Suppressor macrophage (primary cell): ENCODE measurements at regions not wholly inside any gene's neighbourhood (a gene's known extent, or its start where the extent isn't known, plus 50 kb on each side); places are given as distances from the start of the nearest gene placed in this dataset.
"Not testable (repeated sequence)": the region's sequence is repeated elsewhere in the genome, so short reads cannot be mapped to it uniquely, and the experiment has no call there.

ENCODE experiments used
- DNase-seq, 4 experiments: peaks; one replicate each; pipeline ENCODE4 v3.0.0-alpha.2; 2020 to 2022

- DNase-seq = no peak
Observed at GRCh38 chr2:114261366-114261765, 181.1 kb upstream of the DPP10 start.

GRCh38 chr2:114265261-114265660 lies 177.2 kb upstream of the DPP10 start:
- no peak for DNase-seq

GRCh38 chr2:114274957-114275356 lies 167.5 kb upstream of the DPP10 start:
- DNase-seq = no peak

- no peak for DNase-seq
Observed at GRCh38 chr2:114281188-114281587, 161.3 kb upstream of the DPP10 start.

GRCh38 chr2:114283774-114284173 lies 158.7 kb upstream of the DPP10 start:
- DNase-seq = no peak

GRCh38 chr2:114286438-114286837 lies 156.0 kb upstream of the DPP10 start:
- no peak for DNase-seq

- DNase-seq = no peak
Observed at GRCh38 chr2:114293355-114293754, 149.1 kb upstream of the DPP10 start.

- DNase-seq = no peak
Observed at GRCh38 chr2:114294741-114295140, 147.7 kb upstream of the DPP10 start.

GRCh38 chr2:114300351-114300750 lies 142.1 kb upstream of the DPP10 start:
- not testable (repeated sequence) for DNase-seq

GRCh38 chr2:114316532-114317300 lies 125.7 kb upstream of the DPP10 start:
- no peak for DNase-seq

- no peak for DNase-seq
Observed at GRCh38 chr2:114330594-114330993, 111.8 kb upstream of the DPP10 start.

- no peak for DNase-seq
Observed at GRCh38 chr2:114331934-114332333, 110.5 kb upstream of the DPP10 start.

GRCh38 chr2:114345246-114345645 lies 97.2 kb upstream of the DPP10 start:
- DNase-seq = no peak

- DNase-seq = no peak
Observed at GRCh38 chr2:114346658-114347057, 95.8 kb upstream of the DPP10 start.

GRCh38 chr2:114350186-114350725 lies 92.2 kb upstream of the DPP10 start:
- DNase-seq = no peak

GRCh38 chr2:114352988-114353387 lies 89.5 kb upstream of the DPP10 start:
- DNase-seq = no peak

- no peak for DNase-seq
Observed at GRCh38 chr2:114354199-114354598, 88.2 kb upstream of the DPP10 start.

- no peak for DNase-seq
Observed at GRCh38 chr2:114368705-114369104, 73.7 kb upstream of the DPP10 start.

- not testable (repeated sequence) for DNase-seq
Observed at GRCh38 chr2:114371721-114372120, 70.7 kb upstream of the DPP10 start.

GRCh38 chr2:114373591-114373990 lies 68.8 kb upstream of the DPP10 start:
- DNase-seq = no peak

GRCh38 chr2:114384441-114384840 lies 58.0 kb upstream of the DPP10 start:
- no peak for DNase-seq

GRCh38 chr2:114389021-114389420 lies 53.4 kb upstream of the DPP10 start:
- no peak for DNase-seq
